H9 (cell line): ENCODE measurements at regions not wholly inside any gene's neighbourhood (a gene's known extent, or its start where the extent isn't known, plus 50 kb on each side); places are given as distances from the start of the nearest gene placed in this dataset.

Experiments used
- DNase-seq: peaks from one replicate; pipeline ENCODE4 v3.0.0-alpha.2; 2017
- H2AFZ ChIP-seq: one replicate; pipeline ENCODE4 v1.6.1; 2013; ENCODE audit warnings: mild to moderate bottlenecking, low read length, control low read depth, moderate library complexity
- H2AK5ac ChIP-seq: 2 replicates; pipeline ENCODE4 v1.6.1; 2013; ENCODE audit warnings: low read length, control low read depth, mixed read lengths; ENCODE audit not compliant: insufficient read length
- H2BK120ac ChIP-seq: one replicate; pipeline ENCODE4 v1.6.1; 2013; ENCODE audit warnings: low read depth, mild to moderate bottlenecking, low read length, control low read depth, inconsistent platforms; ENCODE audit not compliant: poor library complexity, severe bottlenecking
- H2BK12ac ChIP-seq: 2 replicates; pipeline ENCODE4 v1.6.1; 2013; ENCODE audit warnings: low read length, control low read depth, mixed read lengths, low read depth; ENCODE audit not compliant: insufficient read length
- H2BK15ac ChIP-seq: 2 replicates; pipeline ENCODE4 v1.6.1; 2013; ENCODE audit warnings: low read depth, low read length, control low read depth
- H2BK20ac ChIP-seq: one replicate; pipeline ENCODE4 v1.6.1; 2013; ENCODE audit warnings: low read depth, mild to moderate bottlenecking, low read length, control low read depth, inconsistent platforms; ENCODE audit not compliant: poor library complexity, severe bottlenecking
- H2BK5ac ChIP-seq: 2 replicates; pipeline ENCODE4 v1.6.1; 2013; ENCODE audit warnings: low read length, control low read depth, mixed read lengths; ENCODE audit not compliant: insufficient read length
- H3K14ac ChIP-seq: 2 replicates; pipeline ENCODE4 v1.6.1; 2013; ENCODE audit warnings: low read length, control low read depth; ENCODE audit not compliant: insufficient read depth
- H3K18ac ChIP-seq: 2 replicates; pipeline ENCODE4 v1.6.1; 2013; ENCODE audit warnings: low read depth, mild to moderate bottlenecking, mixed read lengths, low read length, control low read depth; ENCODE audit not compliant: insufficient read length
- H3K23ac ChIP-seq: 2 replicates; pipeline ENCODE4 v1.6.1; 2013; ENCODE audit warnings: low read length, control low read depth, mixed read lengths, low read depth; ENCODE audit not compliant: insufficient read length
- H3K23me2 ChIP-seq: 2 replicates; pipeline ENCODE4 v1.6.1; 2013; ENCODE audit warnings: low read depth, mild to moderate bottlenecking, mixed read lengths, low read length, control low read depth; ENCODE audit not compliant: insufficient read length, poor library complexity, severe bottlenecking
- H3K27ac ChIP-seq: 2 replicates; pipeline ENCODE4 v1.5.1; 2013; ENCODE audit warnings: low read length, control low read depth, mixed read lengths, low read depth; ENCODE audit not compliant: insufficient read length
- H3K27me3 ChIP-seq: 2 replicates; pipeline ENCODE4 v1.6.1; 2013; ENCODE audit warnings: low read length, control low read depth, inconsistent platforms; ENCODE audit not compliant: insufficient read depth
- H3K4ac ChIP-seq: 2 replicates; pipeline ENCODE4 v1.6.1; 2013; ENCODE audit warnings: low read depth, mild to moderate bottlenecking, control low read depth, inconsistent platforms, low read length, moderate library complexity
- H3K4me1 ChIP-seq: 2 replicates; pipeline ENCODE4 v1.6.1; 2013; ENCODE audit warnings: low read length, control low read depth, inconsistent platforms; ENCODE audit not compliant: insufficient read depth
- H3K4me2 ChIP-seq: 2 replicates; pipeline ENCODE4 v1.6.1; 2013; ENCODE audit warnings: low read length, control low read depth, mixed read lengths; ENCODE audit not compliant: insufficient read length, insufficient read depth
- H3K56ac ChIP-seq: 2 replicates; pipeline ENCODE4 v1.6.1; 2013; ENCODE audit warnings: low read depth, mild to moderate bottlenecking, mixed read lengths, low read length, control low read depth; ENCODE audit not compliant: insufficient read length
- H3K79me1 ChIP-seq: 2 replicates; pipeline ENCODE4 v1.6.1; 2013; ENCODE audit warnings: low read depth, mild to moderate bottlenecking, moderate library complexity, low read length, control low read depth, inconsistent platforms; ENCODE audit not compliant: insufficient read depth, poor library complexity, severe bottlenecking
- H3K79me2 ChIP-seq: 2 replicates; pipeline ENCODE4 v1.6.1; 2013; ENCODE audit warnings: low read length, control low read depth, inconsistent platforms; ENCODE audit not compliant: insufficient read depth
- H3K9ac ChIP-seq: 2 replicates; pipeline ENCODE4 v1.6.1; 2013; ENCODE audit warnings: low read length, control low read depth, mixed read lengths; ENCODE audit not compliant: insufficient read length; ENCODE audit errors: extremely low read depth
- H3K9me3 ChIP-seq: one replicate; pipeline ENCODE4 v1.6.1; 2013; ENCODE audit warnings: low read depth, low read length, inconsistent platforms; ENCODE audit not compliant: control insufficient read depth
- H3T11ph ChIP-seq: one replicate; pipeline ENCODE4 v1.6.1; 2013; ENCODE audit warnings: mild to moderate bottlenecking, low read length, control low read depth, inconsistent platforms
- H4K20me1 ChIP-seq: one replicate; pipeline ENCODE4 v1.6.1; 2013; ENCODE audit not compliant: control insufficient read depth, insufficient read length, insufficient read depth
- H4K5ac ChIP-seq: 2 replicates; pipeline ENCODE4 v1.6.1; 2013; ENCODE audit warnings: low read depth, mild to moderate bottlenecking, mixed read lengths, low read length, control low read depth; ENCODE audit not compliant: insufficient read length
- H4K8ac ChIP-seq: replicated peaks from 2 replicates; pipeline ENCODE4 v1.6.1; 2013; ENCODE audit warnings: low read length, control low read depth, mixed read lengths, low read depth; ENCODE audit not compliant: insufficient read length
- H4K91ac ChIP-seq: 2 replicates; pipeline ENCODE4 v1.6.1; 2013; ENCODE audit warnings: low read depth, mild to moderate bottlenecking, moderate library complexity, mixed read lengths, low read length, control low read depth; ENCODE audit not compliant: insufficient read length
- H3K27ac Mint-ChIP-seq, 3 experiments: 2 replicates in 2 of 3; 3 replicates in 1 of 3; pipeline ENCODE4 v1.8.0; 2020 to 2021; ENCODE audit warnings: mixed read lengths in 3 of 3, mild to moderate bottlenecking in 1 of 3, moderate library complexity in 1 of 3
- H3K27me3 Mint-ChIP-seq: 2 replicates; pipeline ENCODE4 v1.8.0; 2021; ENCODE audit warnings: low read depth, mild to moderate bottlenecking, moderate library complexity, mixed read lengths
- H3K36me3 Mint-ChIP-seq, 3 experiments: 2 replicates in 2 of 3; 3 replicates in 1 of 3; pipeline ENCODE4 v1.8.0; 2020 to 2021; ENCODE audit warnings: low read depth in 3 of 3, mixed read lengths in 3 of 3; ENCODE audit not compliant: insufficient read depth in 1 of 3
- H3K4me1 Mint-ChIP-seq, 2 experiments: 2 replicates each; pipeline ENCODE4 v1.8.0; 2020; ENCODE audit warnings: mixed read lengths in 2 of 2
- H3K4me3 Mint-ChIP-seq, 2 experiments: 2 replicates in 1 of 2; 3 replicates in 1 of 2; pipeline ENCODE4 v1.8.0; 2020 to 2021; ENCODE audit warnings: mild to moderate bottlenecking in 2 of 2, mixed read lengths in 2 of 2, moderate library complexity in 1 of 2
- H3K9me3 Mint-ChIP-seq, 2 experiments: 2 replicates in 1 of 2; 3 replicates in 1 of 2; pipeline ENCODE4 v1.8.0; 2020; ENCODE audit warnings: mild to moderate bottlenecking in 2 of 2, mixed read lengths in 2 of 2, moderate library complexity in 1 of 2
- CTCF ChIP-seq: fragments of 200-600 bp; sonication (generic); conservative IDR thresholded peaks from 3 replicates; pipeline ENCODE4 v1.8.0; 2021; ENCODE audit warnings: antibody characterized with exemption, mild to moderate bottlenecking
- WGBS: extraction: QIAGEN DNeasy Blood & Tissue Kit; methylation state at CpG from one replicate; pipeline ENCODE4 v1.1.7; 2013; ENCODE audit warnings: missing lambda C conversion rate, low lambda C conversion rate, mixed read lengths; ENCODE audit not compliant: insufficient read length; ENCODE audit errors: extremely low coverage; 5-methylcytosine and 5-hydroxymethylcytosine counted together

- Histone ChIP-seq H4K8ac (no peak overlapping the region), H2BK5ac (no peak overlapping the region), H3K18ac (no peak overlapping the region), H4K20me1 (no peaks in the 10 kb centered on the region), H3K79me1 (no peaks in the 10 kb centered on the region), H3K9me3 (no peaks in the 10 kb centered on the region), H2BK12ac (no peak overlapping the region), H2BK120ac (no peak overlapping the region), H2AFZ (no peak overlapping the region), H3K56ac (no peak overlapping the region), H3K4ac (no peak overlapping the region), H2AK5ac (no peak overlapping the region), H2BK20ac (no peak overlapping the region), H4K91ac (no peak overlapping the region), H3K27ac (no peak overlapping the region), H3K79me2 (no peaks in the 10 kb centered on the region), H3K27me3 (no peaks in the 10 kb centered on the region), H3K23ac (no peak overlapping the region), H3K4me2 (no peak overlapping the region), H3K14ac (no peak overlapping the region), H4K5ac (no peak overlapping the region), H3T11ph (no peak overlapping the region), H3K4me1 (no peaks in the 10 kb centered on the region), H3K9ac (no peak overlapping the region), H2BK15ac (no peak overlapping the region), H3K23me2 (no peaks in the 10 kb centered on the region)
- Mint-ChIP-seq H3K9me3 (peaks cover 0 to 7% of the 10 kb centered on the region in 2 experiments; a peak in 4 of 5 replicates), H3K4me3 (no peak overlapping the region), H3K4me1 (no peaks in the 10 kb centered on the region), H3K27me3 (peaks cover 20% of the 10 kb centered on the region), H3K27ac (no peak overlapping the region), H3K36me3 (peaks cover 2 to 7% (median 3%) of the 10 kb centered on the region in 3 experiments; a peak in 3 of 7 replicates)
- DNase-seq, result no peak
- no peak for TF ChIP-seq CTCF
- WGBS, result no CpG with 5 or more reads among the region's 5 CpGs
Measured at GRCh38 chr9:126207256-126207655, 119.4 kb upstream of the MVB12B start.
